ENCODE measurements at regions not wholly inside any gene's neighbourhood (a gene's known extent, or its start where the extent isn't known, plus 50 kb on each side); places are given as distances from the start of the nearest gene placed in this dataset.

DNA sequence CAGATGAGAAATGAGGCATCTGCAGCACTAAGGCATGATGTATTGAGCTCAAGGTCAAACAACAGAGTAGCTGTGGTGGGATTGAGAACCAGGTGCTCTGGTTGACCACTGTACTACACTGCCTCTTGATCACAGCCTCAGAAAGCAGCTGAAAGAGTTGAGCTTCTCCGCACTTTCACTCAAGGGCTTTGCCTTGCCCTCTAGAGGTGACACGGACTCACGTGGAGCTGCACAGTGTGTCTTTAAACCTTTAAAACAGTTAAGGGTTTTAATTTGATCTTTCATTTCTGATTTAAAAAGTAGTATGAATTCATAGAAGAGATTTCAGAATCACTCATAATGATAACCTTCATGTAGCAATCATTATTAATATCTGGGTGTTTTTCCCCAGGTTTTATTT, 132.5 kb downstream of the RWDD3 start (continued):
- TF ChIP-seq, protein P1, sequence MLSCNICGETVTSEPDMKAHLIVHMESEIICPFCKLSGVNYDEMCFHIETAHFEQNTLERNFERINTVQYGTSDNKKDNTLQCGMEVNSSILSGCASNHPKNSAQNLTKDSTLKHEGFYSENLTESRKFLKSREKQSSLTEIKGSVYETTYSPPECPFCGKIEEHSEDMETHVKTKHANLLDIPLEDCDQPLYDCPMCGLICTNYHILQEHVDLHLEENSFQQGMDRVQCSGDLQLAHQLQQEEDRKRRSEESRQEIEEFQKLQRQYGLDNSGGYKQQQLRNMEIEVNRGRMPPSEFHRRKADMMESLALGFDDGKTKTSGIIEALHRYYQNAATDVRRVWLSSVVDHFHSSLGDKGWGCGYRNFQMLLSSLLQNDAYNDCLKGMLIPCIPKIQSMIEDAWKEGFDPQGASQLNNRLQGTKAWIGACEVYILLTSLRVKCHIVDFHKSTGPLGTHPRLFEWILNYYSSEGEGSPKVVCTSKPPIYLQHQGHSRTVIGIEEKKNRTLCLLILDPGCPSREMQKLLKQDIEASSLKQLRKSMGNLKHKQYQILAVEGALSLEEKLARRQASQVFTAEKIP (CRISPR knock-in tag; IDR thresholded peaks at IDR 0.05; ENCODE audit: borderline replicate concordance) = no peak
- TF ChIP-seq TCF7L2 (IDR thresholded peaks at IDR 0.05; ENCODE audit: low read depth, low read length) = no peak
- TF ChIP-seq, protein P2, sequence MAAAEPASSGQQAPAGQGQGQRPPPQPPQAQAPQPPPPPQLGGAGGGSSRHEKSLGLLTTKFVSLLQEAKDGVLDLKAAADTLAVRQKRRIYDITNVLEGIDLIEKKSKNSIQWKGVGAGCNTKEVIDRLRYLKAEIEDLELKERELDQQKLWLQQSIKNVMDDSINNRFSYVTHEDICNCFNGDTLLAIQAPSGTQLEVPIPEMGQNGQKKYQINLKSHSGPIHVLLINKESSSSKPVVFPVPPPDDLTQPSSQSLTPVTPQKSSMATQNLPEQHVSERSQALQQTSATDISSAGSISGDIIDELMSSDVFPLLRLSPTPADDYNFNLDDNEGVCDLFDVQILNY (CRISPR knock-in tag; conservative IDR thresholded peaks at IDR 0.05) = no peak

DNA sequence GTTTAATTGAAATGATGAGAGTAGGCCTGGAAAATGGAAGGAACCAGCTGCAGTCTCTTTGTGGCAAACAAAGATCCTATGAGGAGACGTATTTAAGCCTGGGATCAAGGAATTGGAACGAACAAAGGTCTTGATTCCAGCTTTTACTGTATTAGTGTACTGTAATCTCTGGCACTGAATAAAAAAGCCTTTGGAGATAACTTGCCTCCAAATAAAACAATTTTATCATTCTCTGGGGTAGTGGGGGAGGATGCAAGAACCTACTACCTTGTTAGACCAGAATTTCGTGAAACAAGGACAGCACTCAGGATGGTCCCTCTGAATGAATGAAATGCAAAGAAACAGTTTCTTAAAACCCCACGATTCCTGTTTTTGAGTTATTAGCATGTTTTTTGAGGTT, 134.2 kb downstream of the RWDD3 start:
- H3K36me3 ChIP-seq (replicated peaks in 1 of 2; ENCODE audit: control insufficient read depth in 1 of 2, insufficient read depth in 2 of 2, low read length in 2 of 2) = no peaks in the 10 kb centered on the region
- ChIA-PET POLR2A (no interaction called here), CTCF (ENCODE audit: low intra/inter-chr PET ratio, low total read pairs) (no interaction called here)
- no TSS peak for BruUV-seq (replicated peaks)
- H2AFZ ChIP-seq (ENCODE audit: low read length) = no peak overlapping the region
- no peak overlapping the region for H3K4me3 ChIP-seq (replicated peaks in 1 of 3; ENCODE audit: insufficient read depth in 1 of 3, low read depth in 2 of 3, low read length in 3 of 3)
- intact Hi-C loops (cut with micrococcal nuclease; ENCODE audit: unreplicated experiment) = no loop called here
- no peak overlapping the region for H3K27ac ChIP-seq (ENCODE audit: extremely low read length, insufficient read depth, low read length)
- TF ChIP-seq ZNF24 (IDR thresholded peaks at IDR 0.05) (no peak), ARHGAP35 (CRISPR knock-in tag; IDR thresholded peaks at IDR 0.05; ENCODE audit: borderline replicate concordance) (no peak)
- TF ChIP-seq, protein P3, sequence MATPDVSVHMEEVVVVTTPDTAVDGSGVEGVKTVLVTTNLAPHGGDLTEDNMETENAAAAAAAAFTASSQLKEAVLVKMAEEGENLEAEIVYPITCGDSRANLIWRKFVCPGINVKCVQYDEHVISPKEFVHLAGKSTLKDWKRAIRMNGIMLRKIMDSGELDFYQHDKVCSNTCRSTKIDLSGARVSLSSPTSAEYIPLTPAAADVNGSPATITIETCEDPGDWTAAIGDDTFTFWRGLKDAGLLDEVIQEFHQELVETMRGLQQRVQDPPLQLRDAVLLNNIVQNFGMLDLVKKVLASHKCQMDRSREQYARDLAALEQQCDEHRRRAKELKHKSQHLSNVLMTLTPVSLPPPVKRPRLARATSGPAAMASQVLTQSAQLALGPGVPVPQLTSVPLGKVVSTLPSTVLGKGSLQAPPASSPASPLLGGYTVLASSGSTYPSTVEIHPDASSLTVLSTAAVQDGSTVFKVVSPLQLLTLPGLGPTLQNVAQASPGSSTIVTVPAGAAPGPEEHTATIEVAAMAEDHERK (CRISPR knock-in tag; IDR thresholded peaks at IDR 0.05; ENCODE audit: low read depth) = no peak
- H3K4me2 ChIP-seq (ENCODE audit: low read depth, low read length) = no peak overlapping the region
- H3K9me3 ChIP-seq (ENCODE audit: low read length) = no peaks in the 10 kb centered on the region
- WGBS (ENCODE audit: low lambda C conversion rate) = 30% methylated on average over 4 of the region's 4 CpGs
- H3K27me3 ChIP-seq (ENCODE audit: control insufficient read depth in 1 of 2, insufficient read depth in 2 of 2, low read length in 2 of 2) = no peaks in the 10 kb centered on the region
- H3K79me2 ChIP-seq (ENCODE audit: insufficient read depth, low read length) = no peaks in the 10 kb centered on the region
- in situ Hi-C loops (cut with HindIII; ENCODE audit: extremely low pct_ligation_motif_present, low pct_unique_long_range_greater_than_20kb) = no loop called here
- ATAC-seq (no peak), FAIRE-seq (no peak), DNase-seq (ENCODE audit: low spot score) (no peak)
- no peak overlapping the region for H3K9ac ChIP-seq (ENCODE audit: insufficient read depth, low read depth, low read length)
- H4K20me1 ChIP-seq (ENCODE audit: insufficient read depth, low read length) = no peaks in the 10 kb centered on the region
- peaks cover 22% of the 10 kb centered on the region for H3K4me1 ChIP-seq (ENCODE audit: insufficient read depth, low read length)
